NB4 (cell line): ENCODE measurements at regions not wholly inside any gene's neighbourhood (a gene's known extent, or its start where the extent isn't known, plus 50 kb on each side); places are given as distances from the start of the nearest gene placed in this dataset.

Experiments used
- DNase-seq: peaks from one replicate; pipeline ENCODE4 v3.0.0; 2010; ENCODE audit warnings: low read depth
- H3K4me3 ChIP-seq: one replicate; pipeline ENCODE4 v1.5.1; 2011; ENCODE audit warnings: mild to moderate bottlenecking, low read depth, low read length, moderate library complexity
- CTCF ChIP-seq: IDR thresholded peaks from one replicate; pipeline ENCODE4 v1.5.1; 2012; ENCODE audit warnings: low read depth, low read length
- MAX ChIP-seq: IDR thresholded peaks from 2 replicates; pipeline ENCODE4 v1.6.1; 2011; ENCODE audit warnings: low read depth, low read length
- MYC ChIP-seq: IDR thresholded peaks from 2 replicates; pipeline ENCODE4 v1.6.1; 2011; ENCODE audit warnings: low read depth, low read length
- POLR2A ChIP-seq: IDR thresholded peaks from 2 replicates; pipeline ENCODE4 v1.6.1; 2011; ENCODE audit warnings: mild to moderate bottlenecking; ENCODE audit not compliant: insufficient read length; ENCODE audit errors: extremely low read depth

GRCh38 chr1:166258017-166258416, 91.2 kb upstream of the FAM78B start:
- TF ChIP-seq CTCF (no peak), POLR2A (no peak), MAX (no peak), MYC (no peak)
- no peak overlapping the region for H3K4me3 ChIP-seq
- DNase-seq = peak; percentile 10

- H3K4me3 ChIP-seq = no peak overlapping the region
- DNase-seq = no peak
- no peak for TF ChIP-seq CTCF
- no peak for TF ChIP-seq MYC
- no peak for TF ChIP-seq POLR2A
- TF ChIP-seq MAX = no peak
Observed at GRCh38 chr1:166261511-166261910, 94.7 kb upstream of the FAM78B start.

- DNase-seq = no peak
- TF ChIP-seq CTCF = no peak
- no peak for TF ChIP-seq MYC
- TF ChIP-seq MAX = no peak
- TF ChIP-seq POLR2A = no peak
Observed at GRCh38 chr1:166270476-166271150, 103.8 kb upstream of the FAM78B start.

GRCh38 chr1:166271151-166271538, 104.3 kb upstream of the FAM78B start:
- H3K4me3 ChIP-seq = no peak overlapping the region
- no peak for DNase-seq
- TF ChIP-seq MAX (no peak), POLR2A (no peak), CTCF (no peak), MYC (no peak)

More at GRCh38 chr1:166270476-166271150, 103.8 kb upstream of the FAM78B start:
- no peak overlapping the region for H3K4me3 ChIP-seq

GRCh38 chr1:166272155-166272554, 105.4 kb upstream of the FAM78B start:
- DNase-seq = peak; percentile 35

GRCh38 chr1:166272851-166273250, 106.0 kb upstream of the FAM78B start:
- no peak for DNase-seq
- H3K4me3 ChIP-seq = no peak overlapping the region
- TF ChIP-seq MYC (no peak), MAX (no peak), POLR2A (no peak), CTCF (no peak)

More at GRCh38 chr1:166272155-166272554, 105.4 kb upstream of the FAM78B start:
- no peak overlapping the region for H3K4me3 ChIP-seq
- TF ChIP-seq MYC = no peak
- TF ChIP-seq POLR2A = no peak
